ENCODE measurements at regions not wholly inside any gene's neighbourhood (a gene's known extent, or its start where the extent isn't known, plus 50 kb on each side); places are given as distances from the start of the nearest gene placed in this dataset.

DNA sequence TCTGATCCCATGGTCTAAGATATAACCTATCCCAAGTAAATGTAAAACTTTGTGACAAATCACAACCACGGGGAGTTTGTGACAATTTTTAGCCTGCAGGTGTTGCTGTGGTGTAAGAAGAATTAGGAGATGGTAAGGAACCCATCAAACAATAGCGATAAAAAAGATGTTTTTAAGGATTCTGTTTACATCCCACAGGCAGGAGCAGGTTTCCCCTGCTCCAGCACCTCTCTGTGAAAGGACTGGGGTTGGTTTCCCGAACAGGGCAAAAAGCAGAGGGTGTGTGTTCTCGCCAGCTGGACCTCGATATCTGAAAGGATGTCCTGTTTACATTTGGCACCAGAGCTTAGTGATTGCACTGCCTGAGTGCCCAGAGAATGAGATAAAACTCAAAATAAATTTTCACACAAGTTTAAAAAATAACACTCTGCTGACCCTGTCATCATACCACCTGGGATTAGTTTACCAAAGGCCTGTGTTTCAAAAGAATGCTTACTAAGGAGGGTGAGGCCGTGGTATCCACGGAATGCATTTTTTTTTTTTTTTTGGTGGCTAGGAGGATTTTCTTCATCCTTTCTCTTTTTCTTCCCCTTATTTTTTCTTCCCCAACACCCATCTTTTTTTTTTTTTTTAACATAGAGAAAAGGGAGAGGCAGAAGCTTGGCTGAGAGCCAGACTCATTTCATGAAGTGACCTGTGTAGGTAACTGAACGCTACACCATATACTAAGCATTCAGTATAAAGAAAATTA, 151.8 kb upstream of the DPH6 start:
- Histone ChIP-seq H3K9me3 (ENCODE audit: control insufficient read depth, insufficient read depth, low read depth, low read length) (no peaks in the 10 kb centered on the region), H3K4me3 (ENCODE audit: low read depth in 2 of 2, low read length in 2 of 2) (no peak overlapping the region), H3K27ac (ENCODE audit: low read length) (no peak overlapping the region), H3K4me1 (ENCODE audit: control insufficient read depth, insufficient read depth, low read length) (no peaks in the 10 kb centered on the region), H3K27me3 (ENCODE audit: control insufficient read depth, insufficient read depth, low read length) (no peaks in the 10 kb centered on the region), H3K36me3 (ENCODE audit: control insufficient read depth, insufficient read depth, low read length) (no peaks in the 10 kb centered on the region)
- intact Hi-C loops (cut with micrococcal nuclease; ENCODE audit: unreplicated experiment) = no loop called here
- ChIA-PET POLR2A (no interaction called here), CTCF (no interaction called here)
- in situ Hi-C loops (cut with HindIII; ENCODE audit: low pct_unique_long_range_greater_than_20kb, low sequenced_read_pairs) = no loop called here
- TF ChIP-seq, protein P1, sequence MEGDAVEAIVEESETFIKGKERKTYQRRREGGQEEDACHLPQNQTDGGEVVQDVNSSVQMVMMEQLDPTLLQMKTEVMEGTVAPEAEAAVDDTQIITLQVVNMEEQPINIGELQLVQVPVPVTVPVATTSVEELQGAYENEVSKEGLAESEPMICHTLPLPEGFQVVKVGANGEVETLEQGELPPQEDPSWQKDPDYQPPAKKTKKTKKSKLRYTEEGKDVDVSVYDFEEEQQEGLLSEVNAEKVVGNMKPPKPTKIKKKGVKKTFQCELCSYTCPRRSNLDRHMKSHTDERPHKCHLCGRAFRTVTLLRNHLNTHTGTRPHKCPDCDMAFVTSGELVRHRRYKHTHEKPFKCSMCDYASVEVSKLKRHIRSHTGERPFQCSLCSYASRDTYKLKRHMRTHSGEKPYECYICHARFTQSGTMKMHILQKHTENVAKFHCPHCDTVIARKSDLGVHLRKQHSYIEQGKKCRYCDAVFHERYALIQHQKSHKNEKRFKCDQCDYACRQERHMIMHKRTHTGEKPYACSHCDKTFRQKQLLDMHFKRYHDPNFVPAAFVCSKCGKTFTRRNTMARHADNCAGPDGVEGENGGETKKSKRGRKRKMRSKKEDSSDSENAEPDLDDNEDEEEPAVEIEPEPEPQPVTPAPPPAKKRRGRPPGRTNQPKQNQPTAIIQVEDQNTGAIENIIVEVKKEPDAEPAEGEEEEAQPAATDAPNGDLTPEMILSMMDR (IDR thresholded peaks at IDR 0.05) = peak; percentile 11; the same call in 1 of the 2 replicates
- TF ChIP-seq TCF7L2 (IDR thresholded peaks at IDR 0.05; ENCODE audit: low read depth, low read length) = no peak
- no peak for ATAC-seq
- no peak for DNase-seq (ENCODE audit: low read depth, low spot score)
- BruUV-seq (replicated peaks) = no TSS peak

DNA sequence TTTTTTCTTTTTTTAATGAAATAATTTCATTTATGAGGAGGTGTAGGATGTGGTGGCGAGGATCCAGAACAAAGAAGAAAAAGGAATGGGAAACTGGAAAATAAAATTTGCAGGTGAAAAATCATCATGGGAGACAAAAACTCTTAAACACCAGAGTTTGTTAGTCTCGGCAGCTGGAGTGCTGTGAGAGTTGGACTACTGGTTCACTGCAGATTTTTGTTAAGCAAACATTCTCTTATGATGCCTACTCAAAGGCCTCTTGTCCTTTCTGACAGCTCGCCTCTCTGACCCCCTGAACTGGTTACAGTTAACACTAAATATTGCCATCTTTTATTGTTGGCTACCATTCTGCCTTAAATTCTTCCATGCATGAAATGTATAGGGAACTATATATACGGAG, 152.4 kb upstream of the DPH6 start:
- ChIA-PET CTCF (no interaction called here), POLR2A (no interaction called here)
- TF ChIP-seq, protein P1 (IDR thresholded peaks at IDR 0.05) = no peak
- TF ChIP-seq SIN3A (IDR thresholded peaks at IDR 0.05; ENCODE audit: borderline replicate concordance, insufficient read depth, low read depth, low read length) (no peak), TCF7L2 (IDR thresholded peaks at IDR 0.05; ENCODE audit: low read depth, low read length) (no peak), REST (IDR thresholded peaks at IDR 0.05; ENCODE audit: insufficient read depth in 1 of 2, low read depth in 2 of 2, low read length in 1 of 2) (no peak), POLR2AphosphoS5 (IDR thresholded peaks at IDR 0.05; ENCODE audit: low read depth, low read length) (no peak)
- Histone ChIP-seq H3K27ac (ENCODE audit: low read length) (no peak overlapping the region), H3K4me3 (ENCODE audit: low read depth in 2 of 2, low read length in 2 of 2) (no peak overlapping the region), H3K36me3 (ENCODE audit: control insufficient read depth, insufficient read depth, low read length) (no peaks in the 10 kb centered on the region), H3K9me3 (ENCODE audit: control insufficient read depth, insufficient read depth, low read depth, low read length) (no peaks in the 10 kb centered on the region), H3K27me3 (ENCODE audit: control insufficient read depth, insufficient read depth, low read length) (no peaks in the 10 kb centered on the region), H3K4me1 (ENCODE audit: control insufficient read depth, insufficient read depth, low read length) (no peaks in the 10 kb centered on the region)
- ATAC-seq = no peak
- no TSS peak for BruUV-seq (replicated peaks)
- intact Hi-C loops (cut with micrococcal nuclease; ENCODE audit: unreplicated experiment) (no loop called here), in situ Hi-C loops (cut with HindIII; ENCODE audit: low pct_unique_long_range_greater_than_20kb, low sequenced_read_pairs) (no loop called here)
- no peak for DNase-seq (ENCODE audit: low read depth, low spot score)

Data from Panc1 (cell line).